ENCODE measurements at regions not wholly inside any gene's neighbourhood (a gene's known extent, or its start where the extent isn't known, plus 50 kb on each side); places are given as distances from the start of the nearest gene placed in this dataset.

DNA sequence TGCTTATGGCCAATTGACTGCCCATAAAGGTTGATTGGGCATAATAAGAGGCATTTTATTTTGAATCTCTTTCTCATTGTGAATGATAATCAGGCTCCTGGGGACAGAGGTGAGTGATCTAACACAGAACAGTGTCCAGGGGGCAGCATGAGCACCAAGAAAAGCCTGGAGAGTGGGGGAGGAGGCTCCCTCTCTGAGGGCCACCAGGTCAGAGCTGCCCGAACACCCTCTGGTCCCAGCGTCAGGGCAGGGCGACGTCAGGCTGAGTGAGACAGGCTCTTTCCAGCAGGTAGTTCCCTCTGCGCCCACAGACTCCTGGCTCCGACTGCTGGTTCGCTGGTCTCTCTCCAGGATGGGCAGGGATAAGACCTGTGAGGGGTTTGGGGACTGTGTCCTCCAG, 250.2 kb upstream of the C1orf174 start:
- TF ChIP-seq, protein P1, sequence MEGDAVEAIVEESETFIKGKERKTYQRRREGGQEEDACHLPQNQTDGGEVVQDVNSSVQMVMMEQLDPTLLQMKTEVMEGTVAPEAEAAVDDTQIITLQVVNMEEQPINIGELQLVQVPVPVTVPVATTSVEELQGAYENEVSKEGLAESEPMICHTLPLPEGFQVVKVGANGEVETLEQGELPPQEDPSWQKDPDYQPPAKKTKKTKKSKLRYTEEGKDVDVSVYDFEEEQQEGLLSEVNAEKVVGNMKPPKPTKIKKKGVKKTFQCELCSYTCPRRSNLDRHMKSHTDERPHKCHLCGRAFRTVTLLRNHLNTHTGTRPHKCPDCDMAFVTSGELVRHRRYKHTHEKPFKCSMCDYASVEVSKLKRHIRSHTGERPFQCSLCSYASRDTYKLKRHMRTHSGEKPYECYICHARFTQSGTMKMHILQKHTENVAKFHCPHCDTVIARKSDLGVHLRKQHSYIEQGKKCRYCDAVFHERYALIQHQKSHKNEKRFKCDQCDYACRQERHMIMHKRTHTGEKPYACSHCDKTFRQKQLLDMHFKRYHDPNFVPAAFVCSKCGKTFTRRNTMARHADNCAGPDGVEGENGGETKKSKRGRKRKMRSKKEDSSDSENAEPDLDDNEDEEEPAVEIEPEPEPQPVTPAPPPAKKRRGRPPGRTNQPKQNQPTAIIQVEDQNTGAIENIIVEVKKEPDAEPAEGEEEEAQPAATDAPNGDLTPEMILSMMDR (IDR thresholded peaks at IDR 0.05; ENCODE audit: insufficient read depth, low read length, poor library complexity, severe bottlenecking), result no peak
- no peak for TF ChIP-seq EZH2phosphoT487 (conservative IDR thresholded peaks at IDR 0.05; ENCODE audit: low read length)
